Activated naive CD8-positive, alpha-beta T cell (primary cell): ENCODE measurements at regions not wholly inside any gene's neighbourhood (a gene's known extent, or its start where the extent isn't known, plus 50 kb on each side); places are given as distances from the start of the nearest gene placed in this dataset.

ENCODE experiments used
- H3K27ac Mint-ChIP-seq: one replicate; pipeline ENCODE4 v1.8.0; 2021; ENCODE audit warnings: mixed read lengths
- H3K27me3 Mint-ChIP-seq: one replicate; pipeline ENCODE4 v1.8.0; 2021; ENCODE audit warnings: mixed read lengths
- H3K36me3 Mint-ChIP-seq: one replicate; pipeline ENCODE4 v1.8.0; 2021; ENCODE audit warnings: mixed read lengths
- H3K4me1 Mint-ChIP-seq: one replicate; pipeline ENCODE4 v1.8.0; 2021; ENCODE audit warnings: low read depth, mixed read lengths
- H3K4me3 Mint-ChIP-seq: one replicate; pipeline ENCODE4 v1.8.0; 2021; ENCODE audit warnings: mild to moderate bottlenecking, mixed read lengths
- H3K9me3 Mint-ChIP-seq: one replicate; pipeline ENCODE4 v1.8.0; 2021; ENCODE audit warnings: low read depth, mixed read lengths

- H3K27ac Mint-ChIP-seq = no peak overlapping the region
- peaks cover 3% of the 10 kb centered on the region for H3K27me3 Mint-ChIP-seq
- no peaks in the 10 kb centered on the region for H3K4me1 Mint-ChIP-seq
- no peaks in the 10 kb centered on the region for H3K36me3 Mint-ChIP-seq
- H3K9me3 Mint-ChIP-seq = no peaks in the 10 kb centered on the region
- H3K4me3 Mint-ChIP-seq = no peak overlapping the region
These were observed 693.5 kb downstream of the ARHGAP15 start for GRCh38 chr2:143822736-143823135.

GRCh38 chr2:143819764-143820163, 690.5 kb downstream of the ARHGAP15 start:
- Mint-ChIP-seq H3K27ac (no peak overlapping the region), H3K9me3 (no peaks in the 10 kb centered on the region), H3K4me1 (no peaks in the 10 kb centered on the region), H3K27me3 (peaks cover 3% of the 10 kb centered on the region), H3K4me3 (no peak overlapping the region), H3K36me3 (no peaks in the 10 kb centered on the region)

DNA sequence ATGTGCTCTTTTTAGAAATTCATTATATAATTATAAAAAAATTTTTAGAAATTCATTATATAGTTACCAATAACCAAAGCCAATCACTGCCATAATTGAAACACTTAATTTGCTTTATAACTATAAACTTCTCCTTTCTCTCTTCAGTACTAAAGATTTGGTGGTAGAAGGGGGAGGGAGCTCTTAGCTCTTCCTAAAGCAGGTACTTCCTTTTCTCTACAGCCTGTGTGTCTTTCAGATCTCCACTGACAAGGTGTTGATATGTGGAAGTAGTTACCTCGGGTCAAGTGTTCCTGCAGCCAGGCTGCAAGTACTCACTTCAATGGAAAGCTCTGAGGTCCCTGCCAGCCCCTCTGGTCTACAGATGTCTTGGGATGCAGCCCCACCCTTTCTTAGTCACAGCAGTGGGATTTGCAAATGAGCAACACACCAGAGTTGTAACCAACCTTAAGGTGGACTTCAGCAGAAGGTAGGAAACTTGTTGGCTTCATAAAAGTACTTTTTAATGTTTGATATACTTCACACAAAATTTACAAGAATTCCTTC, 690.0 kb downstream of the ARHGAP15 start:
- H3K27ac Mint-ChIP-seq = no peak overlapping the region
- H3K9me3 Mint-ChIP-seq = no peaks in the 10 kb centered on the region
- H3K36me3 Mint-ChIP-seq = no peaks in the 10 kb centered on the region
- H3K27me3 Mint-ChIP-seq = peaks cover 3% of the 10 kb centered on the region
- no peaks in the 10 kb centered on the region for H3K4me1 Mint-ChIP-seq
- no peak overlapping the region for H3K4me3 Mint-ChIP-seq
